ENCODE measurements at regions not wholly inside any gene's neighbourhood (a gene's known extent, or its start where the extent isn't known, plus 50 kb on each side); places are given as distances from the start of the nearest gene placed in this dataset.

DNA sequence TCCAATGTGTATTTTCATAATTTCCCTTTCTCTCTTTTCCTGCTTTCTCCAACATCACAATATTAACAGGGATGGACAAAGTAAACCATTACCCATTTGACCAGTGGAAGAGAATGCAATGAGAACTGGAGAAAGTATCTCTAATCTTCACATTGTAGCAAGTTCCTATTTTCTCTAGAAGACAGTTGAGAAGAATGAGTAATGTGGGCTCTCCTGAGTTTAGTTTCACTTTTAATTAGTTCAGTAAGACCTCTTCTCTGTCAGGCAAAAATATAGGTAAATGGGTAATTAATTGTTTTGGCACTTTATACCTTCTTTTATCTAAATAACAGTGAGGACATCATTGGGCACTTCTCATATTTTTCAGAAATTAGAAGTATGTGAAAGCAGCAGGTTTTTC lies 602.0 kb downstream of the GLUD2 start:
- no peaks in the 10 kb centered on the region for H3K9me1 ChIP-seq (ENCODE audit: control insufficient read depth, extremely low read depth, insufficient read depth, low read length)
- H4K20me1 ChIP-seq (ENCODE audit: control insufficient read depth, extremely low read depth, insufficient read depth, low read length), result no peaks in the 10 kb centered on the region
- H3K27me3 ChIP-seq (ENCODE audit: control insufficient read depth, extremely low read depth, insufficient read depth, low read length), result no peaks in the 10 kb centered on the region
- H2AFZ ChIP-seq (ENCODE audit: control insufficient read depth, low read length), result no peak overlapping the region
- no peak for TF ChIP-seq CTCF (optimal IDR thresholded peaks at IDR 0.05 in 1 of 3, IDR thresholded peaks at IDR 0.05 in 1 of 3, conservative IDR thresholded peaks at IDR 0.05 in 1 of 3; ENCODE audit: extremely low read depth in 1 of 3, insufficient read depth in 2 of 3, low read length in 3 of 3)
- no peak for TF ChIP-seq EZH2 (IDR thresholded peaks at IDR 0.05; ENCODE audit: low read length)
- H3K36me3 ChIP-seq (ENCODE audit: control insufficient read depth in 2 of 2, extremely low read depth in 1 of 2, insufficient read depth in 2 of 2, low read length in 2 of 2), result no peaks in the 10 kb centered on the region
- DNase-seq (ENCODE audit: low read depth, low spot score), result no peak
- H3K4me3 ChIP-seq (ENCODE audit: control insufficient read depth in 2 of 3, extremely low read depth in 1 of 3, insufficient read depth in 2 of 3, low read depth in 1 of 3, low read length in 3 of 3), result no peak overlapping the region
- H3K4me2 ChIP-seq (ENCODE audit: control insufficient read depth, extremely low read depth, insufficient read depth, low read depth, low read length), result no peak overlapping the region
- FAIRE-seq, result no peak
- no peaks in the 10 kb centered on the region for H3K79me2 ChIP-seq (ENCODE audit: control insufficient read depth, insufficient read depth, low read length)
- H3K9ac ChIP-seq (ENCODE audit: control insufficient read depth, extremely low read depth, insufficient read depth, low read length), result no peak overlapping the region
- H3K27ac ChIP-seq (ENCODE audit: control insufficient read depth, insufficient read depth, low read length), result no peak overlapping the region
- dilution Hi-C loops (cut with MboI; ENCODE audit: extremely low pct_ligation_motif_present, low sequenced_read_pairs), result no loop called here
- H3K4me1 ChIP-seq (ENCODE audit: control insufficient read depth, extremely low read depth, insufficient read depth, low read length), result no peaks in the 10 kb centered on the region
- no peaks in the 10 kb centered on the region for H3K9me3 ChIP-seq (ENCODE audit: control insufficient read depth, low read depth, low read length)

- Histone ChIP-seq H3K9me1 (ENCODE audit: control insufficient read depth, extremely low read depth, insufficient read depth, low read length) (no peaks in the 10 kb centered on the region), H3K27me3 (ENCODE audit: control insufficient read depth, extremely low read depth, insufficient read depth, low read length) (no peaks in the 10 kb centered on the region), H3K9me3 (ENCODE audit: control insufficient read depth, low read depth, low read length) (no peaks in the 10 kb centered on the region), H4K20me1 (ENCODE audit: control insufficient read depth, extremely low read depth, insufficient read depth, low read length) (no peaks in the 10 kb centered on the region), H3K36me3 (ENCODE audit: control insufficient read depth in 2 of 2, extremely low read depth in 1 of 2, insufficient read depth in 2 of 2, low read length in 2 of 2) (no peaks in the 10 kb centered on the region), H3K4me2 (ENCODE audit: control insufficient read depth, extremely low read depth, insufficient read depth, low read depth, low read length) (no peak overlapping the region), H2AFZ (ENCODE audit: control insufficient read depth, low read length) (no peak overlapping the region), H3K27ac (ENCODE audit: control insufficient read depth, insufficient read depth, low read length) (no peak overlapping the region), H3K9ac (ENCODE audit: control insufficient read depth, extremely low read depth, insufficient read depth, low read length) (no peak overlapping the region), H3K79me2 (ENCODE audit: control insufficient read depth, insufficient read depth, low read length) (no peaks in the 10 kb centered on the region), H3K4me1 (ENCODE audit: control insufficient read depth, extremely low read depth, insufficient read depth, low read length) (no peaks in the 10 kb centered on the region), H3K4me3 (ENCODE audit: control insufficient read depth in 2 of 3, extremely low read depth in 1 of 3, insufficient read depth in 2 of 3, low read depth in 1 of 3, low read length in 3 of 3) (no peak overlapping the region)
- no peak for FAIRE-seq
- dilution Hi-C loops (cut with MboI; ENCODE audit: extremely low pct_ligation_motif_present, low sequenced_read_pairs), result no loop called here
- no peak for DNase-seq (ENCODE audit: low read depth, low spot score)
- no peak for TF ChIP-seq EZH2 (IDR thresholded peaks at IDR 0.05; ENCODE audit: low read length)
Measured at GRCh38 chrX:121655276-121655675, 607.9 kb downstream of the GLUD2 start.

DNA sequence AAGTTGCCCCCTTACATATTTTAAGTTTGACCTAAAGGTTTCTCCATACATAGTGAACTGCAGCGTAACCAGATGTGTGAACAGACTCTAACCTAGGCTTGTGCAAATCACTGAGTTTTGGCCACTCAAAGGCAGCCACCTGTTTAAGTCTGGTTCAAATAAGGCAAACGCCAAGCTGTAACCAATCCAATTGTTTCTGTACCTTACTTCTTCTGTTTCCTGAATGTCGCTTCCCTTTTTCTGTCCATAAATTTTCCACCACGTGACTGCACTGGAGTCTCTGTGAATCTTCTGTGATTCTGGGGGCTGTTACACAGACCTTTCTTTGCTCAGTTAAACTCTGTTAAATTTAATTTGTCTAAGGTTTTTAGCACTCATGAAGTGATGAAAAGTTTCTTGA lies 618.8 kb downstream of the GLUD2 start:
- Histone ChIP-seq H3K9ac (ENCODE audit: control insufficient read depth, extremely low read depth, insufficient read depth, low read length) (no peak overlapping the region), H3K9me1 (ENCODE audit: control insufficient read depth, extremely low read depth, insufficient read depth, low read length) (no peaks in the 10 kb centered on the region), H2AFZ (ENCODE audit: control insufficient read depth, low read length) (no peak overlapping the region), H3K9me3 (ENCODE audit: control insufficient read depth, low read depth, low read length) (no peaks in the 10 kb centered on the region), H3K36me3 (ENCODE audit: control insufficient read depth in 2 of 2, extremely low read depth in 1 of 2, insufficient read depth in 2 of 2, low read length in 2 of 2) (no peaks in the 10 kb centered on the region), H3K4me2 (ENCODE audit: control insufficient read depth, extremely low read depth, insufficient read depth, low read depth, low read length) (no peak overlapping the region), H3K27ac (ENCODE audit: control insufficient read depth, insufficient read depth, low read length) (no peak overlapping the region), H3K4me3 (ENCODE audit: control insufficient read depth in 2 of 3, extremely low read depth in 1 of 3, insufficient read depth in 2 of 3, low read depth in 1 of 3, low read length in 3 of 3) (no peak overlapping the region), H4K20me1 (ENCODE audit: control insufficient read depth, extremely low read depth, insufficient read depth, low read length) (no peaks in the 10 kb centered on the region), H3K79me2 (ENCODE audit: control insufficient read depth, insufficient read depth, low read length) (no peaks in the 10 kb centered on the region), H3K4me1 (ENCODE audit: control insufficient read depth, extremely low read depth, insufficient read depth, low read length) (no peaks in the 10 kb centered on the region), H3K27me3 (ENCODE audit: control insufficient read depth, extremely low read depth, insufficient read depth, low read length) (no peaks in the 10 kb centered on the region)
- TF ChIP-seq EZH2 (IDR thresholded peaks at IDR 0.05; ENCODE audit: low read length) (no peak), CTCF (optimal IDR thresholded peaks at IDR 0.05 in 1 of 3, IDR thresholded peaks at IDR 0.05 in 1 of 3, conservative IDR thresholded peaks at IDR 0.05 in 1 of 3; ENCODE audit: extremely low read depth in 1 of 3, insufficient read depth in 2 of 3, low read length in 3 of 3) (no peak)
- dilution Hi-C loops (cut with MboI; ENCODE audit: extremely low pct_ligation_motif_present, low sequenced_read_pairs), result no loop called here
- DNase-seq (ENCODE audit: low read depth, low spot score) (no peak), FAIRE-seq (no peak)

All from keratinocyte (primary cell).